ENCODE measurements at regions not wholly inside any gene's neighbourhood (a gene's known extent, or its start where the extent isn't known, plus 50 kb on each side); places are given as distances from the start of the nearest gene placed in this dataset.
"Not testable (repeated sequence)": the region's sequence is repeated elsewhere in the genome, so short reads cannot be mapped to it uniquely, and the experiment has no call there.

- not testable (repeated sequence) for TF ChIP-seq CTCF (IDR thresholded peaks at IDR 0.05; ENCODE audit: low read depth, low read length); EZH2phosphoT487 (IDR thresholded peaks at IDR 0.05; ENCODE audit: low read depth)
Measured at GRCh38 chr18:65582094-65582493, 168.7 kb upstream of the CDH7 start.

All from OCI-LY3 (cell line).